ENCODE measurements at regions not wholly inside any gene's neighbourhood (a gene's known extent, or its start where the extent isn't known, plus 50 kb on each side); places are given as distances from the start of the nearest gene placed in this dataset.

GRCh38 chr2:185895828-185896693 is 157.5 kb downstream of the FSIP2 start:
- WGBS (ENCODE audit: insufficient coverage): 100% methylated on average over 2 of the region's 5 CpGs
- H3K4me3 ChIP-seq (ENCODE audit: control extremely low read depth in 1 of 5, extremely low read depth in 1 of 5, insufficient read depth in 1 of 5, low read depth in 2 of 5, low read length in 4 of 5): no peak overlapping the region
- no peak overlapping the region for H3K9ac ChIP-seq (ENCODE audit: low read length)

More at GRCh38 chr2:185895828-185896693, 157.5 kb downstream of the FSIP2 start:
- no peak overlapping the region for H2AFZ ChIP-seq (ENCODE audit: insufficient read depth, low read depth, low read length, poor library complexity, severe bottlenecking)
- no peak for DNase-seq
- H3K9me3 ChIP-seq (ENCODE audit: control extremely low read depth in 1 of 3, control insufficient read depth in 2 of 3, insufficient read depth in 1 of 3, low read length in 2 of 3): peaks cover 0 to 1% (median 0%) of the 10 kb centered on the region in 3 donors
- no peaks in the 10 kb centered on the region for H4K20me1 ChIP-seq (ENCODE audit: control insufficient read depth, insufficient read depth, low read length, poor library complexity, severe bottlenecking)
- POLR2A ChIA-PET: no interaction called here
- no peaks in the 10 kb centered on the region for H3K27me3 ChIP-seq (replicated peaks in 1 of 4; ENCODE audit: control extremely low read depth in 1 of 4, control insufficient read depth in 3 of 4, insufficient read depth in 4 of 4, low read length in 3 of 4)
- no peak overlapping the region for H3K4me2 ChIP-seq (replicated peaks; ENCODE audit: low read depth, low read length, poor library complexity, severe bottlenecking)
- H3K4me1 ChIP-seq (ENCODE audit: control insufficient read depth in 2 of 2, insufficient read depth in 2 of 2, low read length in 2 of 2): no peaks in the 10 kb centered on the region
- CTCF ChIA-PET: no interaction called here
- intact Hi-C loops (cut with micrococcal nuclease): no loop called here
- no peak overlapping the region for H3K27ac ChIP-seq (ENCODE audit: low read length in 2 of 2)
- no peak overlapping the region for H3K4me3 Mint-ChIP-seq
- no peak overlapping the region for H3K27ac Mint-ChIP-seq
- no peaks in the 10 kb centered on the region for H3K36me3 ChIP-seq (replicated peaks in 1 of 2; ENCODE audit: control extremely low read depth in 1 of 2, control insufficient read depth in 1 of 2, extremely low read depth in 1 of 2, insufficient read depth in 2 of 2, low read length in 1 of 2)
- H3K4me1 Mint-ChIP-seq: no peaks in the 10 kb centered on the region
- no peak for TF ChIP-seq EZH2 (IDR thresholded peaks at IDR 0.05; ENCODE audit: borderline replicate concordance, insufficient read depth, low read depth, low read length, poor library complexity, severe bottlenecking)
- TF ChIP-seq CTCF (IDR thresholded peaks at IDR 0.05): no peak
- ATAC-seq (ENCODE audit: low read depth): no peak
- H3K9me3 Mint-ChIP-seq (ENCODE audit: insufficient read depth): no peaks in the 10 kb centered on the region
- H3K27me3 Mint-ChIP-seq: no peaks in the 10 kb centered on the region
- no peaks in the 10 kb centered on the region for H3K79me2 ChIP-seq (ENCODE audit: control insufficient read depth, insufficient read depth, low read length)
